Fibroblast of villous mesenchyme (primary cell): ENCODE measurements at regions not wholly inside any gene's neighbourhood (a gene's known extent, or its start where the extent isn't known, plus 50 kb on each side); places are given as distances from the start of the nearest gene placed in this dataset.

Experiments used
- DNase-seq: peaks from one replicate; pipeline ENCODE4 v3.0.0-alpha.2; 2010; ENCODE audit warnings: low read depth
- H3K4me3 ChIP-seq: 2 replicates; pipeline ENCODE4 v1.5.1; 2011; ENCODE audit warnings: low read depth, mild to moderate bottlenecking, low read length
- TF ChIP-seq, protein P1 (sequence below): IDR thresholded peaks from 2 replicates; pipeline ENCODE4 v1.5.1; 2012; ENCODE audit warnings: low read depth, mild to moderate bottlenecking, low read length; ENCODE audit not compliant: insufficient read depth

DNA sequence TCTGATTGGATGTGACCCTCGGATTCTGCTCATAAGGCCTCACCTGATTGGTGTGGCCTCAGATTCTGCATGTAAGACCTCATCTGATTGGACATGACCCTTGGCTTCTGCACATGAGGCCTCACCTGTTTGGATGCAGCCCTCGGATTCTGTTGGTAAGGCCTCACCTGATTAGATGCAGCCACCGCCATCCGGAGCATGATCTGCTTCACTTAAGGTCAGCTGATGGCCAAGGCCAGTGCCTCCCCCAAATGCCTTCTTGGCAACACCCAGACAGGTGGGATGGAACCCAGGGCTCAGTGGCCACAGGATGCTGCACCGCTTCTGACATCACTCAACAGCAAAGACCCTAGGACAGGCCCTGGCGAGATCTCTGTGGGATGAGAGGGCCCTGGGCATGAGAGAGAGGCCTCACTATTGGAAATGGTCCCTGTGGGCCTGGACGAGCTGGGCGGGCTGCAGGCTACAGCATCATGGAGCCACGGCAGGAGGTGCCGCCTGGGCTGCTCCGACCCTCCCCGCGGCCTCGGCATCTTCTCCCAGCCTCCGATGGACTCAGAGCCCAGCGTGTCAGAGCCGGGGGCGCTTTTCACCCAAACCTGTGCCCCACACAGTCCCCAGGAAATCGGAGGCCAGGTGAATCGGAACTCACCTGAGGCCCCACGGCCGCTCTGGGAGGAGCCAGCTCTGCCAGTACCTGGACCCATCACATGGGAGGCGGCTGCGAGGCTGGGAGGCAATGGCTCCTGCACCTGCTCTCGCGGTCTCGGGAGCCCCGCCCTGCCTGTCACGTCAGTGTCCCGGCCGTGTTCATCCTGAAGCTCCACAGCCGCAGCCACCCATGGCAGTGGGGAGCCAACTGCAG, 60.9 kb upstream of the ZNF469 start:
- TF ChIP-seq, protein P1, sequence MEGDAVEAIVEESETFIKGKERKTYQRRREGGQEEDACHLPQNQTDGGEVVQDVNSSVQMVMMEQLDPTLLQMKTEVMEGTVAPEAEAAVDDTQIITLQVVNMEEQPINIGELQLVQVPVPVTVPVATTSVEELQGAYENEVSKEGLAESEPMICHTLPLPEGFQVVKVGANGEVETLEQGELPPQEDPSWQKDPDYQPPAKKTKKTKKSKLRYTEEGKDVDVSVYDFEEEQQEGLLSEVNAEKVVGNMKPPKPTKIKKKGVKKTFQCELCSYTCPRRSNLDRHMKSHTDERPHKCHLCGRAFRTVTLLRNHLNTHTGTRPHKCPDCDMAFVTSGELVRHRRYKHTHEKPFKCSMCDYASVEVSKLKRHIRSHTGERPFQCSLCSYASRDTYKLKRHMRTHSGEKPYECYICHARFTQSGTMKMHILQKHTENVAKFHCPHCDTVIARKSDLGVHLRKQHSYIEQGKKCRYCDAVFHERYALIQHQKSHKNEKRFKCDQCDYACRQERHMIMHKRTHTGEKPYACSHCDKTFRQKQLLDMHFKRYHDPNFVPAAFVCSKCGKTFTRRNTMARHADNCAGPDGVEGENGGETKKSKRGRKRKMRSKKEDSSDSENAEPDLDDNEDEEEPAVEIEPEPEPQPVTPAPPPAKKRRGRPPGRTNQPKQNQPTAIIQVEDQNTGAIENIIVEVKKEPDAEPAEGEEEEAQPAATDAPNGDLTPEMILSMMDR: no peak
- no peak overlapping the region for H3K4me3 ChIP-seq
- no peak for DNase-seq

DNA sequence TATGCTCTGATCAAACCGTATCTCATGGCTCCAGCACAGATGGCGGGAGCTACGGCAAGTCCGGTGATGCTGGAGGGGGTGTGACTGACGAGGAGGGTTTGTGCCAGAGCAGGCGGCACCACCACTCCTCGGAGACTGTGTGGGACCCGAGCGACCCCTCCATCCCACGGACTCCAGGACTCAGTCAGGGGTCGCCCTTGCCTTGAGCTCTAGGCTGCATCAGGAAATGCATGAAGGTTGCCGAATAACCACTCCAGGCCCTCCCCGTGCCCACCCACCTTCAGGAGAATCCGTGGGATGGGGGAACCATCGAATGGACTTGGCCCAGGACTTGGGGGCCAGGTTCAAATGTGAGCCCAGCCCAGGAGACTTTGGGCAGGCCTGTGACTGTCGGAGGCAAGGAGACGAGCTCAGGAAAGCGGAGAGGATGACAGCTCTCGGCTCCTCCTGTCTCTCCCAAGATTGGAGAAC, 60.2 kb upstream of the ZNF469 start:
- DNase-seq: no peak
- TF ChIP-seq, protein P1: no peak
- no peak overlapping the region for H3K4me3 ChIP-seq

- TF ChIP-seq, protein P1: no peak
- DNase-seq: no peak
- H3K4me3 ChIP-seq: no peak overlapping the region
Measured at GRCh38 chr16:88323041-88323440, 59.7 kb upstream of the ZNF469 start.

GRCh38 chr16:88323546-88324330, 59.0 kb upstream of the ZNF469 start:
- TF ChIP-seq, protein P1: no peak
- no peak overlapping the region for H3K4me3 ChIP-seq
- no peak for DNase-seq

- TF ChIP-seq, protein P1: no peak
- no peak overlapping the region for H3K4me3 ChIP-seq
- no peak for DNase-seq
Measured at GRCh38 chr16:88325087-88325750, 57.5 kb upstream of the ZNF469 start.

DNA sequence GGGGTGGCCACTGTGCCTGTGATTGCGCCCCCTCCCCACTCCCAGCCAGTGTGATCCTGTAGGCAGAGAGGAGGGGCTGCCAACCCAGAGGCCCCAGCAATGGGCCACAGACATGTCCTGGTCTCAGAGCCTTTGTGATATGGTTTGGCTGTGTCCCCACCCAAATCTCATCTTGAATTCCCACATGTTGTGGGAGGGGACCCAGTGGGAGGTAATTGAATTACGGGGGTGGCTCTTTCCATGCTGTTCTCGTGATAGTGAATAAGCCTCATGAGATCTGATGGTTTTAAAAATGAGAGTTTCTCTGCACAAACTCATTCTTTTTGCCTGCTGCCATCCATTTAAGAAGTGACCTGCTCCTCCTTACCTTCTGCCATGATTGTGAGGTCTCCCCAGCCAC, 56.8 kb upstream of the ZNF469 start:
- TF ChIP-seq, protein P1: no peak
- no peak overlapping the region for H3K4me3 ChIP-seq
- no peak for DNase-seq
